GM18951 (cell line): ENCODE measurements at regions not wholly inside any gene's neighbourhood (a gene's known extent, or its start where the extent isn't known, plus 50 kb on each side); places are given as distances from the start of the nearest gene placed in this dataset.

Experiments
- POLR2A ChIP-seq: IDR thresholded peaks from 4 replicates; pipeline ENCODE4 v1.6.1; 2011; ENCODE audit warnings: mild to moderate bottlenecking; ENCODE audit not compliant: insufficient read length, insufficient read depth; ENCODE audit errors: extremely low read depth
- in situ Hi-C: fragments of 300-500 bp; cut with MboI; formaldehyde crosslinking; loops from one replicate; pipeline ENCODE4 v1.12.0; 2022; ENCODE audit warnings: low sequenced_read_pairs, mixed read lengths, inconsistent platforms; ENCODE audit not compliant: unreplicated experiment

DNA sequence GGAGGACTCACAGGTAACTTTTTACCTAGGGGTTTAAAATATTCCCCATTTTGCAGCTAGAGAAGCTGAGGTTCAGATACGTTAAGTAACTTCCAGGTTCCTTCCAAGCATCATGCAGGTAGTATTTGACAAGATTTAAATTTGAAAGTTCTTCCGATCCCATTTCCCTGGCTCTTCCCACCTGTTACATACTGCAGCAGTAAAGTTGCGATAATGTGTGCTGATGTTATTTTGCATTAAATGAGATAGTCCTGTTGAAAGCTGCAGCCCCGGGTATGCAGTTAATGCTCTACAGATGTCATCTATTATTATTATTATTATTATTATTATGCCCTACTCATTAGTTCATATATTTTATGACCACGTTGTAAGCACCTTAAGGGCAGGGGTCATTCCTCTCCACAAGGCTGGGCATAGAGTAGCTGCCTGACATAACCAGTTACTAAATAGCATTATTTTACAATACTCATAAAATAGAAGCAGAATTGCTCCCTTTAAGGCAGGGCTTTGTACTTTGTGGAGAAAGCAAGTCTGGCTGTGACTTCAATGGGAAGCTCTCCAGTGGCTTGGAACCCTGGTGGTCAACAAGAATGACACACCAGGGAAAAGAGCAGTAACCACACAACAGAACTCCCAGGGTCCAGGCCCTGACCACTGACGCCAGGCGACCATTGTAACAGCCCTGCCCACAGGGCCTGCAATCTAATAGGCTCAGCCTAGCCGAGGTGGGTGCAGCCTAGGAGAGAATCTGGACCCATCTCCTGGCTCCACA is 90.8 kb upstream of the CALM2 start:
- in situ Hi-C loops, result no loop called here
- no peak for TF ChIP-seq POLR2A

DNA sequence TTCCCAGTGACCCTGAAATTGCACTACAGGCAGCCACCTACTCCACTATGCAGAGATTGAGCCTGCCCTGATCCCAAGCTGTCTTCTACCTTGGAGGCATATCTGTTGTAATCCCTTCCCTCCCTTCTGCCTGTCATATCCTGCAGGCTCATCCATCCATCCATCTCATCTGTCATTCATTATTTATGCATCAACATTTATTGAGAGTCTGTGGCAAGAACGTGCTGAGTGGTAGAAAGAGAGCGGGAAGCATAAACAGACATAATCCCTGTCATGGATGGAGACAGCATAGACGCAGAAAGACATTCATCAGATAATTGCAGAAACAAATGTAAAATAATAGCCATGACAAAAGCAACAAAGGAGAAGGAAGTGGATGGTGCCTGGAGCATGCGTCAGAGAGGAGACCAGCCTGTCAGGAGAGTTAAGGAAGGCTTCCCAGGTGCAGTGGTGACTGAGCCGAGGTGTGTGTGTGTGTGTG is 89.5 kb upstream of the CALM2 start:
- no peak for TF ChIP-seq POLR2A
- in situ Hi-C loops, result no loop called here

DNA sequence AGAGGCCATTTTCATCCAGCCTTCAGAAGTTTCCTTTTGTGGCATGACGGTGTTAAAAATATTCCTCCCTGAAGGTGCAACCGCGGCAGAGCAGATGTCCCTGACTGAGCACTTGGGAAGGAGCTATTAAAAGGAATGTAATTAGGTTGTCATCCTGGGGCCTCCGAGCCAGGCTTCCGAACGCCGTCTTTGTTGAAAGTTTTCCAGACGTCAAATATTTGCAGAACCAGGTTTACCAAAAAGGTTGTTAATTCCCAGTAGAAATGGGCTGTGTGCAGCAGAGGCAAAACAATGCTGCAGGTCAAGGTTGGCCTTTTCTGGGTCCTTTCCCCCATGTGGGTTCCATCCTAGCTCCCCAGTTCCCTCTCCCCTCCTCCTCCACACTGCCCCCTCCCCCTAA is 88.8 kb upstream of the CALM2 start:
- no peak for TF ChIP-seq POLR2A
- in situ Hi-C loops, result no loop called here

DNA sequence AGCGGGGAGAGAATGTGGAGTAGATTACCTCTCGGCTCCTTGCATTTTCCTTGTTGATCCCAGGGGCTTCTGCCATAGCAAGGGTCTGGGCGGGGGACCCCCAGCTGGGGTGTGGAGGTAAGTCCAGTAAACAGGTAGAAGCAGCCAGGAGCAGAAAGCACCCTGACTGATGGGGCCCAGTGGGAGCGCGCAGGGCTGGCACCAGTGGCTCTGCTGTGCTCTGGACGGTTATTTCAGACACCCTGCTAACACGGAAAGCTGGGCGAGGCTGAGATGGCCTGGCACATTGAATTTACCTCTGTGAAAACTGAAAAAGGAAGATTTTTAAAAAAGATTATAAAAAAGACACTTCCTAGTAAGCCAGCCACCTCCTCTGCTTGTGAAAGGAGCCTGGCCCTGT is 88.4 kb upstream of the CALM2 start:
- in situ Hi-C loops, result no loop called here
- no peak for TF ChIP-seq POLR2A

DNA sequence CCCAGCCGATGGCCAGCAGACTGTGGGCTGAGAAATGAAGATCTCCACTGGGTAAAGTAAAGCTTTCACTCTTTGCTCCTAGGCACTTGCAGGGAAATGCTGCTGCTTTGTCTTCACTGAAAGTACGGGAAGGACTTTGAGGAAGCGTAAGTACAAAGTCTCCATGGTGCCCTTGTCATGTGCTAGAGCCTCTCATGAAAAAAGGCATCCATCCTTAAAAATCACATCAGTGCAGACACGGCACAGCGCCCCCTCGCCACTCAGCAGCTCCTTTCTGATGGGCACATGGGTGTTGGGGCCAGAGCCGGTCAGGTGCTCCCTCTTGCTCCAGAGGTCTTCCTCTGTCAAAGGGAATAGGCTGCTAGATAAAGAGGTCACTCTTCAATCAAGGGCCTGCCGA is 87.8 kb upstream of the CALM2 start:
- in situ Hi-C loops, result no loop called here
- TF ChIP-seq POLR2A, result no peak

GRCh38 chr2:47262657-47263056 is 86.3 kb upstream of the CALM2 start:
- in situ Hi-C loops, result no loop called here
- TF ChIP-seq POLR2A, result no peak

GRCh38 chr2:47260971-47261370 is 84.7 kb upstream of the CALM2 start:
- TF ChIP-seq POLR2A, result no peak
- in situ Hi-C loops, result no loop called here

GRCh38 chr2:47259829-47260228 is 83.5 kb upstream of the CALM2 start:
- TF ChIP-seq POLR2A, result no peak
- in situ Hi-C loops, result no loop called here

- TF ChIP-seq POLR2A, result no peak
- in situ Hi-C loops, result no loop called here
Observed at GRCh38 chr2:47257946-47258348, 81.6 kb upstream of the CALM2 start.

- no peak for TF ChIP-seq POLR2A
- in situ Hi-C loops, result no loop called here
Observed at GRCh38 chr2:47256416-47257087, 80.2 kb upstream of the CALM2 start.

GRCh38 chr2:47255794-47256193 is 79.5 kb upstream of the CALM2 start:
- TF ChIP-seq POLR2A, result no peak
- in situ Hi-C loops, result no loop called here

- no peak for TF ChIP-seq POLR2A
- in situ Hi-C loops, result no loop called here
Observed at GRCh38 chr2:47254464-47254863, 78.2 kb upstream of the CALM2 start.

DNA sequence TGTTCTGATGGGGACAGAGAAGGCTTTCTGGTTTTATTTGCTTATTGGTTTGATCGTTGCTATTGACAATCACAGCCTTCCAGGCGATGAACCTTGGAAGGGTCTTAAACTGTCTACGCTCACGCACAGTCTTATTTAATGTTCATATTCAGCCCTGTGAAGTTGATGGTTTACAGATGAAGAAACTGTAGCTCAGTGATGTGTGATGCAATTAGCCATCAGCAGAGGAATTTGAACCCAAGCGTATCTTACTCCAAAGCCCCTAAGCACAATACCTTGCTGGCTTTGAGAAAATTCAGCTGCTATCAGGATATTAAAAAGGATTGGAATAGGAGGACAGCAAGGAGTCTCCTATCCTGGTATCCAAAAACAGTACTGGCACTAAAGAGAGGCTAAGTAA is 77.1 kb upstream of the CALM2 start:
- TF ChIP-seq POLR2A, result no peak
- in situ Hi-C loops, result no loop called here

DNA sequence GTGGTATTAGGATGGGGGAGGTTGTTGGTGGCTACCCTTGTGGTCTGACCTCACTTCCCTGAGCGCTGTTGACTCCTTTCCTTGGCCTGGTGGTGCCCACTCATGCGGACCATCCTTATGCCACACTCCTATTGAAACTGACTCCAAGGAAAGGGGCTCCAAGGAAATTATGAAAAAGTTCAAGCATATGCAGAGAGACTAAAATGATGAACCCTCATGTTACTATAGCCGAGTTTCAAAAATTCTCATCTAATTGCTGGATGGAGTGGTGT is 75.0 kb upstream of the CALM2 start:
- in situ Hi-C loops, result no loop called here
- no peak for TF ChIP-seq POLR2A
